ENCODE measurements at regions not wholly inside any gene's neighbourhood (a gene's known extent, or its start where the extent isn't known, plus 50 kb on each side); places are given as distances from the start of the nearest gene placed in this dataset.

- Histone ChIP-seq H3K36me3 (ENCODE audit: control insufficient read depth in 2 of 2, insufficient read depth in 2 of 2, low read length in 1 of 2) (no peaks in the 10 kb centered on the region), H3K9ac (ENCODE audit: control insufficient read depth, insufficient read depth, low read length) (no peak overlapping the region), H3K79me2 (ENCODE audit: control insufficient read depth, insufficient read depth, low read length) (no peaks in the 10 kb centered on the region), H3K27ac (ENCODE audit: control insufficient read depth, insufficient read depth) (no peak overlapping the region), H4K20me1 (ENCODE audit: control insufficient read depth, insufficient read depth) (no peaks in the 10 kb centered on the region), H3K4me1 (ENCODE audit: control insufficient read depth, insufficient read depth, low read length) (no peaks in the 10 kb centered on the region), H3K27me3 (replicated peaks in 1 of 2; ENCODE audit: control insufficient read depth in 2 of 2, insufficient read depth in 2 of 2, low read length in 1 of 2) (no peaks in the 10 kb centered on the region), H3K9me3 (replicated peaks; ENCODE audit: control insufficient read depth, insufficient read depth, low read length) (no peaks in the 10 kb centered on the region), H3K4me2 (ENCODE audit: control insufficient read depth, insufficient read depth) (no peak overlapping the region), H3K4me3 (no peak overlapping the region), H2AFZ (ENCODE audit: control insufficient read depth, low read depth, low read length) (no peak overlapping the region)
- 0% methylated on average over 2 of the region's 2 CpGs for WGBS (ENCODE audit: insufficient coverage, insufficient replicate concordance, low lambda C conversion rate, missing lambda C conversion rate)
- CTCF ChIA-PET, result no interaction called here
- SMC1A ChIA-PET (ENCODE audit: uncharacterized antibody, unreplicated experiment), result interaction anchor here (1.1 to 1.4 kb wide), 2 partner anchors 16 to 17 kb away, joined by 3 read pairs; no protein-coding TSS in a partner anchor
- ATAC-seq (no peak), DNase-seq (ENCODE audit: low read depth, low spot score) (no peak), FAIRE-seq (no peak)
- BruUV-seq (replicated peaks), result no TSS peak
- in situ Hi-C loops (cut with MboI) (no loop called here), intact Hi-C loops (cut with micrococcal nuclease; ENCODE audit: unreplicated experiment) (no loop called here)
- RAD21 ChIA-PET (ENCODE audit: unreplicated experiment), result no interaction called here
- POLR2A ChIA-PET, result no interaction called here
- TF ChIP-seq ETV6 (conservative IDR thresholded peaks at IDR 0.05 in 1 of 2, IDR thresholded peaks at IDR 0.05 in 1 of 2; ENCODE audit: borderline replicate concordance in 1 of 2, low read depth in 1 of 2) (no peak), BCLAF1 (IDR thresholded peaks at IDR 0.05) (no peak)
Observed at GRCh38 chr12:127515941-127516340, 751.0 kb upstream of the TMEM132C start.

- no peak for FAIRE-seq
- ChIA-PET RAD21 (ENCODE audit: unreplicated experiment) (no interaction called here), CTCF (interaction anchor here (0.9 kb wide), 1 partner anchor 11 kb away, joined by 3 read pairs; no protein-coding TSS in a partner anchor), SMC1A (ENCODE audit: uncharacterized antibody, unreplicated experiment) (interaction anchor here (1.4 to 1.7 kb wide), 2 partner anchors 15 to 17 kb away, joined by 3 read pairs; no protein-coding TSS in a partner anchor), POLR2A (no interaction called here)
- Histone ChIP-seq H3K79me2 (ENCODE audit: control insufficient read depth, insufficient read depth, low read length) (no peaks in the 10 kb centered on the region), H3K27ac (ENCODE audit: control insufficient read depth, insufficient read depth) (no peak overlapping the region), H3K4me2 (ENCODE audit: control insufficient read depth, insufficient read depth) (no peak overlapping the region), H3K9me3 (replicated peaks; ENCODE audit: control insufficient read depth, insufficient read depth, low read length) (no peaks in the 10 kb centered on the region), H4K20me1 (ENCODE audit: control insufficient read depth, insufficient read depth) (no peaks in the 10 kb centered on the region), H3K36me3 (ENCODE audit: control insufficient read depth in 2 of 2, insufficient read depth in 2 of 2, low read length in 1 of 2) (no peaks in the 10 kb centered on the region), H3K27me3 (replicated peaks in 1 of 2; ENCODE audit: control insufficient read depth in 2 of 2, insufficient read depth in 2 of 2, low read length in 1 of 2) (no peaks in the 10 kb centered on the region), H3K4me1 (ENCODE audit: control insufficient read depth, insufficient read depth, low read length) (no peaks in the 10 kb centered on the region), H3K4me3 (no peak overlapping the region), H3K9ac (ENCODE audit: control insufficient read depth, insufficient read depth, low read length) (no peak overlapping the region), H2AFZ (ENCODE audit: control insufficient read depth, low read depth, low read length) (no peak overlapping the region)
- no peak for DNase-seq (ENCODE audit: low read depth, low spot score)
- in situ Hi-C loops (cut with MboI), result no loop called here
- 6% methylated on average over 1 of the region's 1 CpG for WGBS (ENCODE audit: insufficient coverage, insufficient replicate concordance, low lambda C conversion rate, missing lambda C conversion rate)
- BruUV-seq (replicated peaks), result no TSS peak
- no peak for ATAC-seq
- TF ChIP-seq FOS (IDR thresholded peaks at IDR 0.05; ENCODE audit: borderline replicate concordance, extremely low read depth, insufficient read length) (no peak), PAX8 (IDR thresholded peaks at IDR 0.05) (no peak), EP300 (IDR thresholded peaks at IDR 0.05; ENCODE audit: borderline replicate concordance in 1 of 2, control insufficient read depth in 1 of 2, low read depth in 2 of 2, low read length in 2 of 2) (no peak), PKNOX1 (IDR thresholded peaks at IDR 0.05) (no peak), RBBP5 (conservative IDR thresholded peaks at IDR 0.05) (no peak), RUNX3 (IDR thresholded peaks at IDR 0.05; ENCODE audit: low read length) (no peak)
- intact Hi-C loops (cut with micrococcal nuclease; ENCODE audit: unreplicated experiment), result no loop called here
Observed at GRCh38 chr12:127516467-127516866, 750.5 kb upstream of the TMEM132C start.
